ENCODE measurements at regions not wholly inside any gene's neighbourhood (a gene's known extent, or its start where the extent isn't known, plus 50 kb on each side); places are given as distances from the start of the nearest gene placed in this dataset.

- Histone ChIP-seq H4K20me1 (ENCODE audit: control insufficient read depth, insufficient read depth, low read depth, low read length) (no peaks in the 10 kb centered on the region), H3K4me2 (ENCODE audit: low read length) (no peak overlapping the region), H3K79me2 (ENCODE audit: control insufficient read depth, low read length) (no peaks in the 10 kb centered on the region), H3K27me3 (ENCODE audit: control insufficient read depth, low read length) (no peaks in the 10 kb centered on the region), H3K36me3 (ENCODE audit: control insufficient read depth, low read length) (no peaks in the 10 kb centered on the region), H3K27ac (ENCODE audit: low read depth, low read length) (no peak overlapping the region), H3K9me2 (replicated peaks; ENCODE audit: control insufficient read depth, low read length) (no peaks in the 10 kb centered on the region), H3F3A (ENCODE audit: control insufficient read depth, insufficient read depth) (no peaks in the 10 kb centered on the region), H3K4me1 (ENCODE audit: control insufficient read depth, low read length) (no peaks in the 10 kb centered on the region), H3K9me3 (ENCODE audit: control insufficient read depth, insufficient read depth, low read length) (no peaks in the 10 kb centered on the region), H3K4me3 (ENCODE audit: low read length) (no peak overlapping the region)
- TF ChIP-seq CTCF (IDR thresholded peaks at IDR 0.05; ENCODE audit: low read depth, low read length, poor library complexity, severe bottlenecking) (no peak), EZH2phosphoT487 (IDR thresholded peaks at IDR 0.05; ENCODE audit: borderline replicate concordance, low read length) (no peak)
These were observed 231.0 kb upstream of the GAS1 start for GRCh38 chr9:87178302-87178701.

GRCh38 chr9:87179553-87180340 is 232.4 kb upstream of the GAS1 start:
- Histone ChIP-seq H3K4me1 (ENCODE audit: control insufficient read depth, low read length) (no peaks in the 10 kb centered on the region), H3K9me3 (ENCODE audit: control insufficient read depth, insufficient read depth, low read length) (no peaks in the 10 kb centered on the region), H3K9me2 (replicated peaks; ENCODE audit: control insufficient read depth, low read length) (no peaks in the 10 kb centered on the region), H3K79me2 (ENCODE audit: control insufficient read depth, low read length) (no peaks in the 10 kb centered on the region), H3K36me3 (ENCODE audit: control insufficient read depth, low read length) (no peaks in the 10 kb centered on the region), H3K27me3 (ENCODE audit: control insufficient read depth, low read length) (no peaks in the 10 kb centered on the region), H3K27ac (ENCODE audit: low read depth, low read length) (no peak overlapping the region), H4K20me1 (ENCODE audit: control insufficient read depth, insufficient read depth, low read depth, low read length) (no peaks in the 10 kb centered on the region), H3K4me3 (ENCODE audit: low read length) (no peak overlapping the region), H3K4me2 (ENCODE audit: low read length) (no peak overlapping the region), H3F3A (ENCODE audit: control insufficient read depth, insufficient read depth) (no peaks in the 10 kb centered on the region)
- TF ChIP-seq CTCF (IDR thresholded peaks at IDR 0.05; ENCODE audit: low read depth, low read length, poor library complexity, severe bottlenecking) (no peak), EZH2phosphoT487 (IDR thresholded peaks at IDR 0.05; ENCODE audit: borderline replicate concordance, low read length) (no peak)

GRCh38 chr9:87180361-87180760 is 233.1 kb upstream of the GAS1 start:
- Histone ChIP-seq H3K79me2 (ENCODE audit: control insufficient read depth, low read length) (no peaks in the 10 kb centered on the region), H3K9me3 (ENCODE audit: control insufficient read depth, insufficient read depth, low read length) (no peaks in the 10 kb centered on the region), H3F3A (ENCODE audit: control insufficient read depth, insufficient read depth) (no peaks in the 10 kb centered on the region), H3K4me2 (ENCODE audit: low read length) (no peak overlapping the region), H3K36me3 (ENCODE audit: control insufficient read depth, low read length) (no peaks in the 10 kb centered on the region), H3K27me3 (ENCODE audit: control insufficient read depth, low read length) (no peaks in the 10 kb centered on the region), H3K4me1 (ENCODE audit: control insufficient read depth, low read length) (no peaks in the 10 kb centered on the region), H4K20me1 (ENCODE audit: control insufficient read depth, insufficient read depth, low read depth, low read length) (no peaks in the 10 kb centered on the region), H3K27ac (ENCODE audit: low read depth, low read length) (no peak overlapping the region), H3K4me3 (ENCODE audit: low read length) (no peak overlapping the region), H3K9me2 (replicated peaks; ENCODE audit: control insufficient read depth, low read length) (no peaks in the 10 kb centered on the region)
- TF ChIP-seq EZH2phosphoT487 (IDR thresholded peaks at IDR 0.05; ENCODE audit: borderline replicate concordance, low read length) = no peak

- Histone ChIP-seq H3K27me3 (ENCODE audit: control insufficient read depth, low read length) (no peaks in the 10 kb centered on the region), H3K4me2 (ENCODE audit: low read length) (no peak overlapping the region), H3K4me3 (ENCODE audit: low read length) (no peak overlapping the region), H3K36me3 (ENCODE audit: control insufficient read depth, low read length) (no peaks in the 10 kb centered on the region), H3F3A (ENCODE audit: control insufficient read depth, insufficient read depth) (no peaks in the 10 kb centered on the region), H3K79me2 (ENCODE audit: control insufficient read depth, low read length) (no peaks in the 10 kb centered on the region), H3K4me1 (ENCODE audit: control insufficient read depth, low read length) (no peaks in the 10 kb centered on the region), H4K20me1 (ENCODE audit: control insufficient read depth, insufficient read depth, low read depth, low read length) (no peaks in the 10 kb centered on the region), H3K9me3 (ENCODE audit: control insufficient read depth, insufficient read depth, low read length) (no peaks in the 10 kb centered on the region), H3K27ac (ENCODE audit: low read depth, low read length) (no peak overlapping the region), H3K9me2 (replicated peaks; ENCODE audit: control insufficient read depth, low read length) (no peaks in the 10 kb centered on the region)
- TF ChIP-seq CTCF (IDR thresholded peaks at IDR 0.05; ENCODE audit: low read depth, low read length, poor library complexity, severe bottlenecking) (no peak), EZH2phosphoT487 (IDR thresholded peaks at IDR 0.05; ENCODE audit: borderline replicate concordance, low read length) (no peak)
These were observed 233.5 kb upstream of the GAS1 start for GRCh38 chr9:87180841-87181240.

All from DOHH2 (cell line).